PC-9 (cell line): ENCODE measurements at regions not wholly inside any gene's neighbourhood (a gene's known extent, or its start where the extent isn't known, plus 50 kb on each side); places are given as distances from the start of the nearest gene placed in this dataset.

Source experiments
- EZH2 ChIP-seq: fragments of 200-600 bp; sonication (generic); IDR thresholded peaks from 2 replicates; pipeline ENCODE4 v1.8.0; 2017; ENCODE audit warnings: antibody characterized with exemption, low read depth
- TF ChIP-seq, protein P1 (sequence below): fragments of 200-600 bp; sonication (generic); conservative IDR thresholded peaks from 2 replicates; pipeline ENCODE4 v1.6.1; 2017; ENCODE audit warnings: mixed run types, antibody characterized with exemption, mild to moderate bottlenecking, moderate library complexity

DNA sequence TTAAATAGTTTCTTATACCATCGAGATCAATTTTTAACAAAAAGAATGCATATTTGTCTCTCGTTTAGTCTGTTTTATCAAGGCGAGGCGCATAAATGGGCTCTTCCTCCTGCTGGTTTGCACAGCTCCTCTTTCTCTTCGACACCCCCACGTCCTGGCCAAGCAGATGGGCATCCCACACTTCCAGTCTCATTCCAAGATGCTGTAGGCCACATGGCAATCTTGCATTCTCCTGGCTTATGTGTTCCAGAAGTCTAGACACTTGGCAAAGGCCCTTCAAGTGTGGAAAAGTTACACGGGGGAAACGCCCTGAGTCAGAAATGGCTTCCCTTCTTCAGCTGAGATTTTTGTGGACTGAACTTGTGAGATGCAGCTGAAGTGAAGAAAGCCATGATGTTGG, 447.1 kb downstream of the QKI start:
- no peak for TF ChIP-seq EZH2
- TF ChIP-seq, protein P1, sequence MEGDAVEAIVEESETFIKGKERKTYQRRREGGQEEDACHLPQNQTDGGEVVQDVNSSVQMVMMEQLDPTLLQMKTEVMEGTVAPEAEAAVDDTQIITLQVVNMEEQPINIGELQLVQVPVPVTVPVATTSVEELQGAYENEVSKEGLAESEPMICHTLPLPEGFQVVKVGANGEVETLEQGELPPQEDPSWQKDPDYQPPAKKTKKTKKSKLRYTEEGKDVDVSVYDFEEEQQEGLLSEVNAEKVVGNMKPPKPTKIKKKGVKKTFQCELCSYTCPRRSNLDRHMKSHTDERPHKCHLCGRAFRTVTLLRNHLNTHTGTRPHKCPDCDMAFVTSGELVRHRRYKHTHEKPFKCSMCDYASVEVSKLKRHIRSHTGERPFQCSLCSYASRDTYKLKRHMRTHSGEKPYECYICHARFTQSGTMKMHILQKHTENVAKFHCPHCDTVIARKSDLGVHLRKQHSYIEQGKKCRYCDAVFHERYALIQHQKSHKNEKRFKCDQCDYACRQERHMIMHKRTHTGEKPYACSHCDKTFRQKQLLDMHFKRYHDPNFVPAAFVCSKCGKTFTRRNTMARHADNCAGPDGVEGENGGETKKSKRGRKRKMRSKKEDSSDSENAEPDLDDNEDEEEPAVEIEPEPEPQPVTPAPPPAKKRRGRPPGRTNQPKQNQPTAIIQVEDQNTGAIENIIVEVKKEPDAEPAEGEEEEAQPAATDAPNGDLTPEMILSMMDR = no peak
